GM21619 (cell line): ENCODE measurements at regions not wholly inside any gene's neighbourhood (a gene's known extent, or its start where the extent isn't known, plus 50 kb on each side); places are given as distances from the start of the nearest gene placed in this dataset.
"Not testable (repeated sequence)": the region's sequence is repeated elsewhere in the genome, so short reads cannot be mapped to it uniquely, and the experiment has no call there.

Experiments
- ATAC-seq: cut with Tn5 transposase; IDR thresholded peaks from one replicate; pipeline ENCODE4 v1.9.1; 2021; ENCODE audit not compliant: unreplicated experiment

DNA sequence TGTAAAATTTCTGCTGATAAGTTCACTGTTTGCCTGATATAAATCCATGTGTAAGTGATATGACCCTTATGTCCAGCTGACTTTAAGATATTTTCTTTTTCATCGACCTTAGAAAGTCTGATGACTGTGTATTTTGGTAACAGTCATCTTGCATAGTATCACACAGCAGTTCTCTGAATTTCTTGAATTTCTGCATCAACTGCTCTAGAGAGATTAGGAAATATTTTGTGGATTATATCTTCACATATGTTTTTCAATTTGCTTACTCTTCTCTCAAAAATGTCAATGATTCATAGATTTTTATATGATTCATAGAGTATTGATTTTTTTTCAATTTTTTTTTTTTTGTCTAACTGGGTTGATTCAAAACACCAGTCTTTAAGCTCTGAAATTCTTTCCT lies 945.3 kb downstream of the TRIB2 start:
- ATAC-seq = no peak

DNA sequence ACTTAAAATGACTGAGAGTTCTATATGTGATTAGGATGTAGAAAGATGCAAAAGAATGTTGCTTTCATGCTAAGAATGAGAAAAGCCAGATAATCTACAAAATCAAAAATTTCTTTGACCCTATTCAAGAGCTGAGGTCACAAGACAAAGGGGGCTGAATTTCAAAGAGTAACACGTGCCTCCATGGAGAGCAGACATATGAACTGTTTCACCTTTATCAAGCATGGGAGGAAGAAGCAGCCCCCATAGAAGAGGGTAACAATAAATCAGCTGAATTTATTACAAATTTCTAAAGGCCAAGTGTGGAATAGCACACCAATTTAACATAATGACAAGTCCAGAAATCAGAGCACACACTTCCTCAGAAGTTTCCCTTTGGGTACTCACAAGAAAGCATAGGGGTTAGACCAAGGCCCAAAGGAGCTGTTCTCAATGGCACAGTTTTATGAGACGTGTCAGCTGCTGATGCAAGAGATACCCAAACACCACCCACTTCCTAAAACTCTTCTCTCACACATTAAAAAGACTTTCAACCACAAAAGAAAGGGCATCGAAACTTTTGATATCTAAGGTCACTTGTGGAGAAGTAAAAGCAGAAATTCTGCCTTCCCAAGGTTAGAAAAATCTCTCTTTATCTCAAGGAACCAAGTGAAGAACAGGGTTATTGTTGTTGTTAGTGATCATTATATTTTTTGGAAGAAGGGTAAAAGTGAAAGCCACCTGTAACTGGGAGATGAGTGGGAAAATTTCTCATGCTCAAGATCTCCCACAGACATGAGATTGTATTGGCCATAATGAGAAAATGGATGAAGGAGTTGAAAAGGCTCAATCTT lies 950.1 kb downstream of the TRIB2 start:
- ATAC-seq = peak; percentile 80

DNA sequence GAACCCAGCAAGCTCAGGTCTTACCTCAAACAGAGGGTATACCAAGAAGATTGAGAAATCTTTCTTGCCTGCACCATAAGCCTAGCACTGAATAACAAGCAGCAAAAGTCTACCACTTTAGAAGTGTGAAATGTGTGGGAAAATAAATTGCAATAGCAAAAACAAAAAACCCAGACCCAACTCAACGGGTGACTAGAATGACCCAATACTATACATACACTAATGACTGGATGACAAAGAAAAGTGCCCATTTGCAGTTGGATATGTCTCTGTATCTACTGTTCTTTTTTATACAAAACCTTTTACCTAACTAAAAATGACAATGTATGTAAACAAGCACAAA lies 950.6 kb downstream of the TRIB2 start:
- ATAC-seq = peak; percentile 27

DNA sequence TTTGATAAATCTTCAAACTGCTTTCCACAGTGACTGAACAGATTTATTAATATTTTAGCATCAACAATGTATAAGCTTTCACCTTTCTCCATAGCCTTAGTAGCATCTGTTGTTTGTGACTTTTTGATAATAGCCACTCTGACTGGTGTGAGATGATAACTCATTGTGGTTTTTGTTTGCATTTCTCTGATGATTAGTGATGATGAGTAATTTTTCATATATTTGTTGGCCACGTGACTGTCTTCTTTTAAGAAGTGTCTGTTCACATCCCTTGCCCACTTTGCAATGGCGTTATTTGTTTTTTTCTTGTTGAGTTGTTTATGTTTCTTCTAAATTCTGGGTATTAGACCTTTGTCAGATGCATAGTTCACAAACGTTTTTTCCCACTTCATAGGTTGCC lies 952.9 kb downstream of the TRIB2 start:
- no peak for ATAC-seq

DNA sequence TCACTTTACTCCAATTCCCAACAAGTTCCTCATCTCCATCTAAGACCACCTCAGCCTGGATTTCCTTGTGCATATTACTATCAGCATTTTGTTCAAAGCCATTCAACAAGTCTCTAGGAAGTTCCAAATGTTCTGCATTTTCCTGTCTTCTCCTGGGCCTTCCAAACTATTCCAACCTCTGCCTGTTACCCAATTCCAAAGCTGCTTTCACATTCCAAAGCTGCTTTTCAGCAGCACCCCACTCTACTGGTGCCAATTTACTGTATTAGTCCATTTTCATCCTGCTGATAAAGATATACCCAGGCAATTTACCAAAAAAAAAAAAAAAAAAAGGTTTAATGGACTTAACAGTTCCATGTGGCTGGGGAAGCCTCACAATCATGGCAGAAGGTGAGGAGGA lies 957.1 kb downstream of the TRIB2 start:
- not testable (repeated sequence) for ATAC-seq

- no peak for ATAC-seq
These were observed 956.2 kb upstream of the LRATD1 start for GRCh38 chr2:13676269-13676668.

GRCh38 chr2:13681936-13682335 lies 950.6 kb upstream of the LRATD1 start:
- ATAC-seq = no peak

- ATAC-seq = no peak
These were observed 949.8 kb upstream of the LRATD1 start for GRCh38 chr2:13682540-13683272.

GRCh38 chr2:13686262-13686661 lies 946.3 kb upstream of the LRATD1 start:
- ATAC-seq = peak; percentile 87

DNA sequence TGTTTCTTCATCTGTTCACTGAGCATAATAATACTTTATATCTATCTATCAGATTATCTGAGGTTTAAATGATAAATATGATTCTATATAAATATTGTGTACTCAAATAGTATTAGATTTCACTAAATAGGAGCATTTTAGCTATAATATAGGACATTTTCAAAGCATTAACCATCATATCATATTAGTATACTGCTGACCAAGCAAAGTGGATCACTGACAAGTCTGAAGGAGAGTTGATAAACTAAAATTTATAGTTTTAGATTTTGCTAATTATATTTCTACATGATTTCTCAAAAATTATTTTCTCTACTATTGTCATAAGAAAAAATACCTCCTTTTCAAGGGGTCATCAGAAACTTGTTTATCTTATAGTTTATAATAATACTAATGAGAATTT lies 937.8 kb upstream of the LRATD1 start:
- ATAC-seq = no peak

- no peak for ATAC-seq
These were observed 935.9 kb upstream of the LRATD1 start for GRCh38 chr2:13696601-13697000.

DNA sequence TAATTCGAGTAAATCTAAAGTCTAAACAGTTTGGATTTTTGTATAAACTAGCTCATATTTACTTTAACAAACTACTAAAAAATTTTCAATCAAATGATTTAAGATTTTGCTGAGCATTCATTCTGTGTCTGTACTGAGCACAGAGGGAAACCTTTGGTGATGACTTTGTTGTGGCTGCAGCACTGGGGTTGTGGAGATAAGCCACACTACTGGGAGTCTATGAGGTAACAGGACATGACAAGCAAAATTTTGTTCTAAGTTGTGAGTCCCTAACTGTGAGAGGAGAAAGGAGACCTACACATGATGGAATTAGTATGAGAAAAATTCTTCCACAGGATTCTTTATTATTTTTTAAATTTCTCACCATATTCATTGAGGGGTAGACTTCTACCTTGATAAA lies 933.7 kb upstream of the LRATD1 start:
- no peak for ATAC-seq

DNA sequence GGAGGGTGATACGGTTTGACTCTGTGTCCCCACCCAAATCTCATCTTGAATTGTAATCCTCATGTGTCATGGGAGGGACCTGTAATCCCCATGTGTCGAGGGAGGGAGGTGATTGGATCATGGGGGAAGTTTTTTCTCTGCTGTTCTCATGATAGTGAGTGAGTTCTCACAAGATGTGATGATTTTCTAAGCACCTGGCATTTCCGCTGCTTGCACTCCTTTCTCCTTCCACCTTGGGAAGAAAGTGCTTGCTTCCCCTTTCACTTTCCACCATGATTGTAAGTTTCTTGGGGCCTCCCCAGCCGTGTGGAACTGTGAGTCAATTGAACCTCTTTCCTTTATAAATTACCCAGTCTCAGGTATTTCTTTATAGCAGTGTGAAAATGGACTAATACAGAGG lies 932.6 kb upstream of the LRATD1 start:
- not testable (repeated sequence) for ATAC-seq

GRCh38 chr2:13711154-13711553 lies 921.4 kb upstream of the LRATD1 start:
- no peak for ATAC-seq

DNA sequence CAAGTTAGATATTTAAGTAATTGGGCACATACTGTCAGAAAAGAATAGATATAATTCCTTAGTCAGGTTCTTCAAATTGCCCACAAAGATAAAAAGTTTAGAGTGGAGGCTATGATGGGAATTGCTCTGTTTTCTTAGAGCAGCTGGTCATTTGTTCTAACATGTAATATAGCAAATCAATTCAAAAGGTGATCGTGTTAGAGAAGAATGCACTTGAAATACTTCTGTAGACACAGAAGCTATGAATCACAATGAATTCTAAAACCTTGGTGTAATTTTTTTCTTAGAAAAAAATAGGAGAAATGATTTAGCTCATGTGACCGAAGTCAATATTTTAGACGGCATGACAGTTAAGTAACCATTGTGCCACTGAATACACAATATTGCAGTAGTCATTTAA lies 918.1 kb upstream of the LRATD1 start:
- ATAC-seq = no peak

- no peak for ATAC-seq
These were observed 906.6 kb upstream of the LRATD1 start for GRCh38 chr2:13725945-13726344.

DNA sequence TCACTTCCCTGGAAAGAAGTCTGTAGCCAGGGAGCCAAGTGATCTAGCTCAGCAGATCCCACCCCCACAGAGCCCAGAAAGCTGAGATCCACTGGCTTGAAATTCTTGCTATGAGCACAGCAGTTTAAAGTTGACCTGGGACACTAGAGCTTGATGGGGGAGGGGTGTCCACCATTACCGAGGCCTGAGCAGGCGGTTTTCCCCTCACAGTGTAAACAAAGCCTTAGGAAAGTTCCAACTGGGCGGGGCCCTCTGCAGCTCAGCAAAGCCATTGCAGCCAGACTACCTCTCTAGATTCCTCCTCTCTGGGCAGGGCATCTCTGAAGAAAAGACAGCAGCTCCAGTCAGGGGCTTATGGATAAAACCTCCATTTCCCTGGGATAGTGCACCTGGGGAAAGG lies 887.2 kb upstream of the LRATD1 start:
- ATAC-seq = no peak

DNA sequence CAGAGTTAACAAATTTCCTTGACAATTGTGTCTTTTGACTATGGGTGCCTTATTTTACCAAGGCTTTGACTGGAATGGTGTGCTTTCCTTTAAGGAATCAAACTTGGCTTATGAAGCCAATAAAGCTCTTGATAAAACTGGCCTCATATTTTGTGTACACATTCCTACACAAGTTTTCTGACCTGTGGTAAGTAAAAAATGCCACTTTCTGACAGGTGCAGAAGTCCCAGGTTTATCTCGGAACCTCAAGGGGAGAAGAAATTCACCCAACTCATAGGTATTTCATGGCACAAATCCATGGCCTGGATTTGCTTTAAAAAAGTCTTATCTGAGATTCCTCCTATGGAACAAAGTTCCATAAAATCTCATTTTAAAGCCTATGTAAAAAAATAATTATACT lies 880.6 kb upstream of the LRATD1 start:
- no peak for ATAC-seq

- ATAC-seq = no peak
These were observed 874.1 kb upstream of the LRATD1 start for GRCh38 chr2:13758412-13758811.

DNA sequence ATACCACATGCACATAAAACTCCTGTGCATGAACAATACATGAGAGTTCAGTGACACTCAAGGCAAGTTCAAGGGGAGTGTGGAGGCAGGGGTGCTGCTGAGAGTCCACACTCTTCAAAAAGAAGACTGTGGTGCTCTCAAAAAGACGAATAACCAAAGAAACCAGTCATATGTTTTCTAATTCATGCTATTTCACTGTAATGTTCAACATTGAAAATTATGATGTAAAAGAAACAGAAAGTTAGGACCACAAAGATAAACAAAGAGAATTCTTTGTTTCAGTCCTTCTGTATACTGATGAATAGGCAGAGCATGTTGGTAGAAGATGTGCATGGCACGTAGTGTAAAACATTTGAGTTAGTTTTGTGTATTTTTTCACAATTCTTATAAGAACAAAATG lies 864.2 kb upstream of the LRATD1 start:
- peak; percentile 42 for ATAC-seq

- no peak for ATAC-seq
These were observed 862.2 kb upstream of the LRATD1 start for GRCh38 chr2:13770279-13770678.

- ATAC-seq = no peak
These were observed 852.5 kb upstream of the LRATD1 start for GRCh38 chr2:13779996-13780395.
